ENCODE measurements at regions not wholly inside any gene's neighbourhood (a gene's known extent, or its start where the extent isn't known, plus 50 kb on each side); places are given as distances from the start of the nearest gene placed in this dataset.

- no peaks in the 10 kb centered on the region for H3K27me3 ChIP-seq (ENCODE audit: control insufficient read depth, insufficient read depth, low read length)
- H3K27ac ChIP-seq (ENCODE audit: low read length) = no peak overlapping the region
- H3K36me3 ChIP-seq (ENCODE audit: control insufficient read depth, insufficient read depth, low read length) = no peaks in the 10 kb centered on the region
- H3K9me3 ChIP-seq (replicated peaks; ENCODE audit: control insufficient read depth, low read depth, low read length) = no peaks in the 10 kb centered on the region
- 70% methylated on average over 2 of the region's 2 CpGs for whole genome bisulfite sequencing (ENCODE audit: insufficient coverage)
- no peak overlapping the region for H3K4me3 ChIP-seq (ENCODE audit: low read length)
- no peaks in the 10 kb centered on the region for H3K4me1 ChIP-seq (ENCODE audit: control insufficient read depth, insufficient read depth, low read length)
- no peak for DNase-seq
Observed at GRCh38 chr12:119245904-119246494, 67.3 kb downstream of the HSPB8 start.

- H3K4me3 ChIP-seq (ENCODE audit: low read length) = no peak overlapping the region
- no peak overlapping the region for H3K27ac ChIP-seq (ENCODE audit: low read length)
- no peaks in the 10 kb centered on the region for H3K4me1 ChIP-seq (ENCODE audit: control insufficient read depth, insufficient read depth, low read length)
- H3K36me3 ChIP-seq (ENCODE audit: control insufficient read depth, insufficient read depth, low read length) = no peaks in the 10 kb centered on the region
- no CpG with 5 or more reads among the region's 6 CpGs for WGBS (ENCODE audit: insufficient coverage)
- DNase-seq = no peak
- H3K9me3 ChIP-seq (replicated peaks; ENCODE audit: control insufficient read depth, low read depth, low read length) = no peaks in the 10 kb centered on the region
- H3K27me3 ChIP-seq (ENCODE audit: control insufficient read depth, insufficient read depth, low read length) = no peaks in the 10 kb centered on the region
Observed at GRCh38 chr12:119247007-119247719, 68.4 kb downstream of the HSPB8 start.

DNA sequence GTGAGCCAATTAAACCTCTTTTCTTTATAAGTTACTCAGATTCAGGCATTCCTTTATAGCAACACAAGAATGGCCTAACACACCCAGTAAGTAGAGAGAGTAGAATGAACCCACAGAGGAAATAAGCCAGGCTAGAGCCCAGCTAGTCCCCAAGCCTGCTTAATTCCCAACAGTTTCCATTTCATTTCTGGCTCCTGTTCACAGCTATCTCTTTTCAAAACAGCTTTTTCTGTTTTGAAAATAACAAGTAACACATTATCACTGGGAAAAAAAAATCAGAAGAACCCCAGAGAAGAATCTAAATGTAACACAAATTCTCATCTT, 69.0 kb downstream of the HSPB8 start:
- no peak overlapping the region for H3K27ac ChIP-seq (ENCODE audit: low read length)
- H3K4me1 ChIP-seq (ENCODE audit: control insufficient read depth, insufficient read depth, low read length) = no peaks in the 10 kb centered on the region
- H3K4me3 ChIP-seq (ENCODE audit: low read length) = no peak overlapping the region
- no peaks in the 10 kb centered on the region for H3K27me3 ChIP-seq (ENCODE audit: control insufficient read depth, insufficient read depth, low read length)
- no peaks in the 10 kb centered on the region for H3K9me3 ChIP-seq (replicated peaks; ENCODE audit: control insufficient read depth, low read depth, low read length)
- no peaks in the 10 kb centered on the region for H3K36me3 ChIP-seq (ENCODE audit: control insufficient read depth, insufficient read depth, low read length)
- no peak for DNase-seq

GRCh38 chr12:119249383-119250155, 70.8 kb downstream of the HSPB8 start:
- DNase-seq = no peak
- Histone ChIP-seq H3K36me3 (ENCODE audit: control insufficient read depth, insufficient read depth, low read length) (no peaks in the 10 kb centered on the region), H3K27me3 (ENCODE audit: control insufficient read depth, insufficient read depth, low read length) (no peaks in the 10 kb centered on the region), H3K4me3 (ENCODE audit: low read length) (no peak overlapping the region), H3K27ac (ENCODE audit: low read length) (no peak overlapping the region), H3K9me3 (replicated peaks; ENCODE audit: control insufficient read depth, low read depth, low read length) (no peaks in the 10 kb centered on the region), H3K4me1 (ENCODE audit: control insufficient read depth, insufficient read depth, low read length) (no peaks in the 10 kb centered on the region)
- 75% methylated on average over 7 of the region's 11 CpGs for WGBS (ENCODE audit: insufficient coverage)

DNA sequence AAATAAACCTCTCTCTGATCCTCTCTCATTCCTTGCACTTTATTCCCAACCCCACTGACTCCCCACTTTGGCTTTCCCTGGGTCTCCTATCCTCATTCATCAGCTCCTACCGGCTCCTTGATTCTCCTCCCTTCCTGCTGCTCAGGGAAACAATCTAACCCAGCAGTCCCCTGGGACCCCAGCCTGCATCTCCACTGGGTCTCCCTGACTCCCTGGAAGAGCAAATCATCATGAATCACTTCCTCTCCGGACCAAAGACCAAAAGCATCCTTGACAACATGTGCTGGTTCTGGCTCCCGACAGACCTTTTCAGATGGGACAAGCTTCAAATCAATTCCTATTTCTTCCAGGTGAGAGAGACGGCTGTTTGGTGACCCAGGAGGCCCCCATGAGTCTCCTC, 76.6 kb downstream of the HSPB8 start:
- H3K4me3 ChIP-seq (ENCODE audit: low read length) = no peak overlapping the region
- no peaks in the 10 kb centered on the region for H3K36me3 ChIP-seq (ENCODE audit: control insufficient read depth, insufficient read depth, low read length)
- 44% methylated on average over 4 of the region's 4 CpGs for WGBS (ENCODE audit: insufficient coverage)
- H3K4me1 ChIP-seq (ENCODE audit: control insufficient read depth, insufficient read depth, low read length) = no peaks in the 10 kb centered on the region
- no peaks in the 10 kb centered on the region for H3K9me3 ChIP-seq (replicated peaks; ENCODE audit: control insufficient read depth, low read depth, low read length)
- H3K27ac ChIP-seq (ENCODE audit: low read length) = no peak overlapping the region
- no peak for DNase-seq
- H3K27me3 ChIP-seq (ENCODE audit: control insufficient read depth, insufficient read depth, low read length) = no peaks in the 10 kb centered on the region

DNA sequence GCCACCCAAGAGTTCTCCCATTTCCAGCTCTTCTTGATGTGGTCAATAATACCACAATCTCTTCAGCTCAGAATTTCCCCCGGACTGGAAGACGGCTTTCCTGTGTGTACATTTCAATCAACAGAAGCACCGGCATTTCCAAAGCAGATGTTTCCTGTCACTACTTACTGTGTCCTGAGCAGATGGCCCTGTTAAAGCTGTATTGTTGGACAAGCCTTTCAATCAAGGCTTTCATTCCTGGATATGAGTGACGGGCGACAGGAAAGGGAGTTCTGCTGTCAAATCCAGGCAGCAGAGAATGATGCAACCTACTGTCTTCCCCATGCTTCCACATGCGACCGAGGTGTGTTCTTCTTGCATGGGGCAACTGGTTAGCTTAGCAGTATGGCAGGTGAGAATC, 76.4 kb upstream of the CCDC60 start:
- Histone ChIP-seq H3K36me3 (ENCODE audit: control insufficient read depth, insufficient read depth, low read length) (no peaks in the 10 kb centered on the region), H3K4me1 (ENCODE audit: control insufficient read depth, insufficient read depth, low read length) (no peaks in the 10 kb centered on the region), H3K27ac (ENCODE audit: low read length) (peak overlapping the region; percentile 65), H3K27me3 (ENCODE audit: control insufficient read depth, insufficient read depth, low read length) (no peaks in the 10 kb centered on the region), H3K4me3 (ENCODE audit: low read length) (no peak overlapping the region), H3K9me3 (replicated peaks; ENCODE audit: control insufficient read depth, low read depth, low read length) (peaks cover 2% of the 10 kb centered on the region)
- DNase-seq = peak; percentile 59
- WGBS (ENCODE audit: insufficient coverage) = 80% methylated on average over 2 of the region's 7 CpGs

DNA sequence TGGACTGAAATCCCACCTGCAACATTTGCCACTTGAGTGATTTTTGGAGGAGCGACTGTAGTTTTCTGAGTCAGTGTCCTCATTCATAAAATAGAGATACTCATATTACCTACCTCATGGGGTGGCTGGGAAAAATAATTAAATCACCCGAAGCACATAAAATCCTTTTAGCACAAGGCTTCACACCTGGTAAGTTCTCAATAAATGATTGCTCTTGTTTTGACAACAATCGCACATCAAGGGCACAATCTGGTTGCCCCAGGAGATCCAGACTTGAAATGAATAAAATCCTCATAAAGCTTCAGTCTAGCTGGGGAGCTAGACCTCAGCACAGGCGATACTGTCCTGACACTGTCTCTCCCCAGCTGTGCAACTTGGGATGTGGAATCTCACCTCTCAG, 76.0 kb upstream of the CCDC60 start:
- Histone ChIP-seq H3K4me1 (ENCODE audit: control insufficient read depth, insufficient read depth, low read length) (no peaks in the 10 kb centered on the region), H3K4me3 (ENCODE audit: low read length) (no peak overlapping the region), H3K27ac (ENCODE audit: low read length) (peak overlapping the region; percentile 65), H3K27me3 (ENCODE audit: control insufficient read depth, insufficient read depth, low read length) (no peaks in the 10 kb centered on the region), H3K36me3 (ENCODE audit: control insufficient read depth, insufficient read depth, low read length) (no peaks in the 10 kb centered on the region), H3K9me3 (replicated peaks; ENCODE audit: control insufficient read depth, low read depth, low read length) (peaks cover 2% of the 10 kb centered on the region)
- no peak for DNase-seq
- 59% methylated on average over 3 of the region's 4 CpGs for WGBS (ENCODE audit: insufficient coverage)

DNA sequence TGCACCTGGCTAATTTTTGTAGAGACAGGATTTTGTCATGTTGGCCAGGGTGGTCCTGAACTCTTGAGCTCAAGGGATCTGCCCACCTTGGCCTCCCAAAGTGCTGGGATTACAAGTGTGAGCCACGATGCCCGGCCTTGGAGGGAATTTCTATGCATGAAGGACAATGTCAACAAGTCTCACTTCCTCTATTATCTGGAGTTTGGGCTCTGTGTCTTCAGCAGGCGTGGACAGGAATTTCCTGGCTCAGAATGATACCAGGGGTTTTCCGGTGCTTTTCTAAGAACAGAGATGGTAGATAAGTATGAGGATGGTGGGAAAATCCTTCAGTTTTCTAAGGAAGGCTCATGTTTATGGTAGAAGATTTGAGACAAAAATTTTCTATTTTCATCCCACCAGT, 75.0 kb upstream of the CCDC60 start:
- no peaks in the 10 kb centered on the region for H3K27me3 ChIP-seq (ENCODE audit: control insufficient read depth, insufficient read depth, low read length)
- H3K9me3 ChIP-seq (replicated peaks; ENCODE audit: control insufficient read depth, low read depth, low read length) = peaks cover 2% of the 10 kb centered on the region
- DNase-seq = peak; percentile 13
- WGBS (ENCODE audit: insufficient coverage) = no CpG with 5 or more reads among the region's 4 CpGs
- H3K4me1 ChIP-seq (ENCODE audit: control insufficient read depth, insufficient read depth, low read length) = no peaks in the 10 kb centered on the region
- no peak overlapping the region for H3K27ac ChIP-seq (ENCODE audit: low read length)
- no peaks in the 10 kb centered on the region for H3K36me3 ChIP-seq (ENCODE audit: control insufficient read depth, insufficient read depth, low read length)
- no peak overlapping the region for H3K4me3 ChIP-seq (ENCODE audit: low read length)

GRCh38 chr12:119262388-119262787, 72.1 kb upstream of the CCDC60 start:
- DNase-seq = no peak
- H3K27ac ChIP-seq (ENCODE audit: low read length) = no peak overlapping the region
- H3K4me1 ChIP-seq (ENCODE audit: control insufficient read depth, insufficient read depth, low read length) = no peaks in the 10 kb centered on the region
- H3K36me3 ChIP-seq (ENCODE audit: control insufficient read depth, insufficient read depth, low read length) = no peaks in the 10 kb centered on the region
- WGBS (ENCODE audit: insufficient coverage) = no CpG with 5 or more reads among the region's 2 CpGs
- no peak overlapping the region for H3K4me3 ChIP-seq (ENCODE audit: low read length)
- no peaks in the 10 kb centered on the region for H3K27me3 ChIP-seq (ENCODE audit: control insufficient read depth, insufficient read depth, low read length)
- peaks cover 6% of the 10 kb centered on the region for H3K9me3 ChIP-seq (replicated peaks; ENCODE audit: control insufficient read depth, low read depth, low read length)

GRCh38 chr12:119263466-119263865, 71.1 kb upstream of the CCDC60 start:
- Histone ChIP-seq H3K4me3 (ENCODE audit: low read length) (no peak overlapping the region), H3K36me3 (ENCODE audit: control insufficient read depth, insufficient read depth, low read length) (no peaks in the 10 kb centered on the region), H3K9me3 (replicated peaks; ENCODE audit: control insufficient read depth, low read depth, low read length) (peaks cover 6% of the 10 kb centered on the region), H3K4me1 (ENCODE audit: control insufficient read depth, insufficient read depth, low read length) (no peaks in the 10 kb centered on the region), H3K27me3 (ENCODE audit: control insufficient read depth, insufficient read depth, low read length) (no peaks in the 10 kb centered on the region), H3K27ac (ENCODE audit: low read length) (no peak overlapping the region)
- no peak for DNase-seq
- WGBS (ENCODE audit: insufficient coverage) = 17% methylated on average over 1 of the region's 3 CpGs

Measured in muscle of leg (tissue), 3 donors.